H1 (cell line): ENCODE measurements at regions not wholly inside any gene's neighbourhood (a gene's known extent, or its start where the extent isn't known, plus 50 kb on each side); places are given as distances from the start of the nearest gene placed in this dataset.
"Not testable (repeated sequence)": the region's sequence is repeated elsewhere in the genome, so short reads cannot be mapped to it uniquely, and the experiment has no call there.

ENCODE experiments used
- CEBPB ChIP-seq: IDR thresholded peaks from 2 replicates; pipeline ENCODE4 v1.6.1; 2012; ENCODE audit warnings: low read depth, low read length
- CTCF ChIP-seq, 3 experiments: IDR thresholded peaks; 1 replicate in 2 of 3; 2 replicates in 1 of 3; pipeline versions ENCODE4 v1.5.1 to v1.6.1; 2011; ENCODE audit warnings: low read length in 3 of 3, mild to moderate bottlenecking in 3 of 3, inconsistent platforms in 2 of 3, low read depth in 1 of 3, moderate library complexity in 1 of 3; ENCODE audit not compliant: insufficient read depth in 1 of 3; ENCODE audit errors: control extremely low read depth in 1 of 3

DNA sequence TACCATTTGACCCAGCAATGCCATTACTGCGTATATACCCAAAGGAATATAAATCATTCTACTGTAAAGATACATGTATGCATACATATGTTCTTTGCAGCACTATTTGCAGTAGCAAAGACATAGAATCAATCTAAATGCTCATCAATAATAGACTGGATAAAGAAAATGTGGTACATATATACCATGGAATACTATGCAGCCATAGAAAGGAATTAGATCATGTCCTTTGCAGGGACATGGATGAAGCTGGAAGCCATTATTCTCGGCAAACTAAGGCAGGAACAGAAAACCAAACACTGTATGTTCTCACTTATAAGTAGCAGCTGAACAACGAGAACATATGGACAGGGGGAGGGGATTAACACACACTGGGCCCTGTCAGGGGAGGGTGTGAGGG, 54.8 kb upstream of the ZNF30 start:
- not testable (repeated sequence) for TF ChIP-seq CEBPB; CTCF (IDR thresholded peaks at IDR 0.05; ENCODE audit: control extremely low read depth in 1 of 3, insufficient read depth in 1 of 3, low read depth in 1 of 3, low read length in 3 of 3)
